ENCODE measurements at regions not wholly inside any gene's neighbourhood (a gene's known extent, or its start where the extent isn't known, plus 50 kb on each side); places are given as distances from the start of the nearest gene placed in this dataset.

DNA sequence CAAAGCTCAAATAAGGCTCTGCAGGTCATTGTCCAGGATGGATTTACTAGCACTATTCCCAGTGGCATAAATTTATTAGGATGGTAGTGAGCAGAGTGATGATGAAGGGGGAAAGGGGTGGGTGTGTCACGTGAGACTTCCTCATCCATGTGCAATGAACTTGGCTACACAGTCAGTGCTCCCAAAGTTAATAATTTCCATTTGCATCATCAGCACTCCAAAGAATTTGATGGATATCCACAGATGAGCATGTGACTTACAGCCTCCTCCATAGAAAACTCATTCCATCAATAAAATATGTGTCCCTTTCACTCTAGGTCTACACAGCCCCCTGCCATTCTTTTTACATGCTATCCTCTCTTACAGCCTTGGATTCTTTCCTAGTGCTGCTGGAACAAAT lies 142.6 kb upstream of the PLPP4 start:
- 54 to 79% (median 70%) methylated on average over 1 of the region's 1 CpG for WGBS, 5 donors
- Histone ChIP-seq H3K27ac (no peak overlapping the region), H3K4me1 (no peaks in the 10 kb centered on the region), H3K4me3 (no peak overlapping the region), H3K36me3 (no peaks in the 10 kb centered on the region), H3K27me3 (replicated peaks in 1 of 7) (peaks cover 0 to 10% (median 0%) of the 10 kb centered on the region in 7 donors), H3K9me3 (no peaks in the 10 kb centered on the region)
- no peak for DNase-seq
- intact Hi-C loops (cut with DNase I; ENCODE audit: low total_unique reads): no loop called here
- TF ChIP-seq POLR2AphosphoS5 (IDR thresholded peaks at IDR 0.05) (no peak), CTCF (IDR thresholded peaks at IDR 0.05 in 8 of 11, conservative IDR thresholded peaks at IDR 0.05 in 3 of 11) (no peak), POLR2A (IDR thresholded peaks at IDR 0.05) (no peak)

DNA sequence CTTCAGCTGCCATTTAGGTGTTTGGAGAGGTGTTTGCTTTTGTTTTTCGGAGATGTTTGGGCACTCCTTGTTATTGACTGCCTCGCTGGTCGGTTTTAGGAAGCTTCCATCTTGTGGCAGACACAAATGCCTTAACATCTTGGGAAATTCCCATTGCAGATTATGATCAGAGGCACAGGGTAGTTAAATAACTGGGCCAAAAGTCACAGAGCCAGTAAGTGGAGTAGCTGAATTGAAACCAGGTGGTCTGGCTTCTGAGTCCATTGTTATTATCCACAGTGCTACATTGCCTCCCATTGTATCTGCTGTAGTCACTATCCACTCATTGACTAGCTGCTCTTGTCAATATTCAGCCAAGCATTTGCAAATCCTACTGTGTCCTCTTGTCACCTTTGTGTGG lies 138.2 kb upstream of the PLPP4 start:
- Histone ChIP-seq H3K27me3 (replicated peaks in 1 of 7) (peaks cover 0 to 10% (median 0%) of the 10 kb centered on the region in 7 donors), H3K4me3 (no peak overlapping the region), H3K36me3 (no peaks in the 10 kb centered on the region), H3K27ac (no peak overlapping the region), H3K4me1 (no peaks in the 10 kb centered on the region), H3K9me3 (no peaks in the 10 kb centered on the region)
- no peak for DNase-seq
- intact Hi-C loops (cut with DNase I; ENCODE audit: low total_unique reads): no loop called here
- TF ChIP-seq POLR2A (IDR thresholded peaks at IDR 0.05) (no peak), POLR2AphosphoS5 (IDR thresholded peaks at IDR 0.05) (no peak), CTCF (IDR thresholded peaks at IDR 0.05 in 8 of 11, conservative IDR thresholded peaks at IDR 0.05 in 3 of 11) (no peak)
- WGBS, 5 donors: 82 to 91% (median 85%) methylated on average over 3 of the region's 3 CpGs

DNA sequence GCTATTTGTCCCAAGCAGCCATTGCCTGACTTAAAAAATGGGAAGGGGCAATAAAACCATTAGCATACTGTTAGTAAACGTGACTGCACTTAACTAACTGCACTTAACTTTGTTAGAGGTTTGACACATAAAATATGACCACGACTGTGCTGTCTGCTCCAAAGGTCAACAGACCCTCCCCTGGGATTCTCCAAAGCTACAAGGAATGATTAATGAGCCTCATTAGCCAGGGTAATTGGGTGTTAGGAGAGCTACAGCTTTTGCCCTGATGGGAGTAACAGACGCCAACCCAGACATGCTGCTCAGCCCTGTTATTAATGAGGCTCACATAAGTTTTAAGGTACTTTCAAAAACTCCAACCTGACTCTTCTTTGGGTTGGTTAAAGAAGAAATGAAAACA lies 129.4 kb upstream of the PLPP4 start:
- TF ChIP-seq CTCF (IDR thresholded peaks at IDR 0.05 in 8 of 11, conservative IDR thresholded peaks at IDR 0.05 in 3 of 11) (no peak), POLR2A (IDR thresholded peaks at IDR 0.05) (no peak), POLR2AphosphoS5 (IDR thresholded peaks at IDR 0.05) (no peak)
- no peaks in the 10 kb centered on the region for H3K36me3 ChIP-seq
- no peaks in the 10 kb centered on the region for H3K9me3 ChIP-seq
- no peaks in the 10 kb centered on the region for H3K4me1 ChIP-seq
- DNase-seq: no peak
- intact Hi-C loops (cut with DNase I; ENCODE audit: low total_unique reads): no loop called here
- 21 to 46% (median 31%) methylated on average over 3 of the region's 3 CpGs for WGBS, 5 donors
- H3K27me3 ChIP-seq (replicated peaks in 1 of 7): peaks cover 0 to 22% (median 0%) of the 10 kb centered on the region in 7 donors
- H3K27ac ChIP-seq: no peak overlapping the region
- no peak overlapping the region for H3K4me3 ChIP-seq

GRCh38 chr10:120328647-120329046 lies 128.4 kb upstream of the PLPP4 start:
- Histone ChIP-seq H3K36me3 (no peaks in the 10 kb centered on the region), H3K9me3 (no peaks in the 10 kb centered on the region), H3K4me1 (no peaks in the 10 kb centered on the region), H3K4me3 (no peak overlapping the region), H3K27ac (no peak overlapping the region), H3K27me3 (replicated peaks in 1 of 7) (peaks cover 0 to 22% (median 0%) of the 10 kb centered on the region in 7 donors)
- intact Hi-C loops (cut with DNase I; ENCODE audit: low total_unique reads): no loop called here
- 59 to 71% (median 65%) methylated on average over 3 of the region's 3 CpGs for WGBS, 5 donors
- no peak for TF ChIP-seq CTCF (IDR thresholded peaks at IDR 0.05 in 8 of 11, conservative IDR thresholded peaks at IDR 0.05 in 3 of 11)
- TF ChIP-seq POLR2A (IDR thresholded peaks at IDR 0.05): no peak
- TF ChIP-seq POLR2AphosphoS5 (IDR thresholded peaks at IDR 0.05): no peak
- DNase-seq: no peak
